T1000 (cell line): ENCODE measurements at regions not wholly inside any gene's neighbourhood (a gene's known extent, or its start where the extent isn't known, plus 50 kb on each side); places are given as distances from the start of the nearest gene placed in this dataset.

Experiments used
- DNase-seq: peaks from one replicate; lab custom pipeline; 2025; ENCODE audit warnings: mixed read lengths; lab: John Stamatoyannopoulos, UW

DNA sequence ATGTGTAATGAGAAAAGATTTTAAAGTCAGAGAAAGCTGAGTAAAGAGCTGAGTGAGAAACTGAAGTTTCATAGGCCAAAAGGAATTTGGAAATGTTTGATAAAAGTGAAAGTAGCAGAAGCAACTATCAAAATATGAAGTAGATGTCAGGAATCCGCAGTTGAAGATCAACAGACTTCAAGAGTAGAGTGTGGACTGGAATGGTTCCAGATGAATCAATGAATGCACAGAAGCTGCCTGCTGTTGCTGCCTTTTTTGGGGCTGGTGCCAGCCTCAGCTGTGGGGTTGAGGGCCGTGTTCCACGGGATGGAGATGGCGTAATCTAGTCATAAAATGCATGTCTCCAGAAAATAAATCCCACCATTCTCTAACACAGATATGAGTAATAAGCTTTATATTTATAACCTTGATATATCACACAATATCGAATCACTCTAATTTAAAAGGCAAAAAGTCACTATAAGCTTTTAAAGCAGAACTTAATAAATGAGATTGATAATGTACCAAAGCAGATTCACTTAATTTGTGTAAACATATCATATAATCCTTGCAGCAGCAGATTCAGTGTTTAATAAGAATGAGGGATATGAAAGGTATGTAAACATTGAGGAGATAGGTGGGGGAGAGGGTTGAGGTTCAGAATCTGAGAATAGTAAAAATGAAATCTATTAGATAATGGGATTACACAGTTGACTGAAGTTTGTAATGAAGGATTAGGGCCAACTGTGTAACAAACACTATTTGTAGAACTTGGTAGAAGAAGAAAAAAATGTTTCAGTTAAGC is 652.3 kb upstream of the FTMT start:
- DNase-seq: no peak

DNA sequence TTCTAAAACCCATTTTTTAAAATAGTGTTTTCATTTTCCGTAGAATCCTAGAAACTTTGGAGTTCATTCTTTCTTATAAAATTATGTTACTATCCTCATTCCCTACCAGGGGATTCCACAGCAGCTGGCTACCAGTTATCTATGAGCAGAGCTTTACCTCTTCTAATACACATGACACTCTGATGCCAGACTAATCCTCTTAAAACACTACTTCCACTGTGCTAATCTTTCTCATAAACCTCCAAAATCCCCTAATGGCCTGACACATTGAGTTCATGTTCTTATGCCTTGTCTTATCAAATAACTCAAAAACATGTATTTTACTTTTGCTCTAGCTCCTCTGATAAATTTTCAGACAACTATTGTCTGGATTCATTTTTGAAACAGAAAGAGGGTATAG is 633.6 kb upstream of the FTMT start:
- DNase-seq: no peak

GRCh38 chr5:121221483-121221882 is 630.2 kb upstream of the FTMT start:
- DNase-seq: no peak

DNA sequence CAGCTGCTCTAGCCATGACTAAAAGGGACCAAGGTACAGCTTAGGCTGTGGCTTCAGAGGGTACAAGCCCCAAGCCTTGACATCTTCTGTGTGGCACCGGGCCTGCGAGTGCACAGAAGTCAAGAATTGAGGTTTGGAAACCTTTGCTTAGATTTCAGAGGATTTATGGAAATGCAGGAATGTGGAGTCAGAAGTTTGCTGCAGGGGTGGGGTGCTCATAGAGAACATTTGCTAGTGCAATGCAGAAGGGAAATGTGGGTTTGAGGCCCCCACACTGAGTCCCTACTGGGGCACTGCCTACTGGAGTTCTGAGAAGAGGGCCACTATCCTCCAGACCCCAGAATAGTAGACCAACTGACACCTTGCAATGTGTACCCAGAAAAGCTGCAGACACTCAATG is 624.9 kb upstream of the FTMT start:
- DNase-seq: no peak

DNA sequence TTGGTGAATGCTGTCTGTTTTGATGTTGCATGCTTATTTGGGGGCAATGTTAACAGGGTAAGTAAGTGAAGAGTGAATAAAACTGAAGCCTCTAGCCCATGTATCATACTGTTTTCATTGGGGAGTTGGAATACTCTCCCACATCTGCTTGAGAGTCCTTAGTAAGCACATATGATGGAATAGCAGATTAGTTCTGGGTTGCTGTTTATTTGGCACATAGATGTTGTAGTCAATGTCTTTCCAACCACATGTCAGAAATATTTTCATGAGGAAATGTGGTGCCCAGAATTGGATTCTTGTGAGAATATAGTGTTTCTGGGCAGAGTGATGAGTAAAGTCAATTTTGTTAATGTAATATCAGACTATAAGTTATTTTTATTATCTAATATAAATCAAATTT is 611.7 kb upstream of the FTMT start:
- no peak for DNase-seq

- DNase-seq: no peak
Observed at GRCh38 chr5:121246971-121247370, 604.7 kb upstream of the FTMT start.

- DNase-seq: no peak
Observed at GRCh38 chr5:121251954-121252353, 599.7 kb upstream of the FTMT start.

DNA sequence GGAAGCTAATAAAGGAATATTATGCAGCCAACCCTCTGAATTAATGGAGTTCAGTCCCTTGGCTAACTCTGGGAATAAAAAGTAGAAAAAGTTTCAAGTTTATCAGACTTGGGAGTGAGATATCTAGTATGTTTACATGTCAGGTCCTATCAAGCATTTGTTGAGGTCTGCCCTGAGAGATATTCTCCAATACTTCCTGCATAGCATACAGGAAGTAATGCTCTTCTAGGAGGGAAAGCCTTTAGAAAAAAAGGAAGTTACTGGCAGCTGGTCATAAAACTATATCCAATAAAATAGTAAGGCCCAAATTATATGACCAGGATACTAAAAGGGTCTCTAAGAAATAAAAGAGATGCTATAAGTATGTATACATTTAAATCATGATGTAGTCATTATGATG is 594.1 kb upstream of the FTMT start:
- no peak for DNase-seq

DNA sequence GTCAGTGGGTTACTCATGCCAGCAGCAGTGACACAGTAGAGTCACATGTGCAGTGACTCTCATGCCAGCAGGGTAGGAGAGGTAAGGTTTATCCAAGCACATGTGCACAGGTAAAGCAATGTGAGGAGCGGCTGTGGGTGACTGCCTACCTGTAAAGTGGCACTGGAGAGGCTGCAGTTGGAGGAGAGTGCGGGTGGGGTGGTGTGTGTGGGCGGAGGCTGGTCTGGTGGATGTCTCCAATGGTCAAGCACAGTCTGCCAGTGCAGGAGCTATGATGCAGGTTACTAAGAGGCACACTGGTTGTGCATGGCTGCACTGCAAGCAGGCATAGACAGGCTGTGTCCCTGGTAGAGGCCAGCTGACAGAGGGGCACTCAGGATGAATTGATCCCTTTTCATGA is 588.2 kb upstream of the FTMT start:
- no peak for DNase-seq

DNA sequence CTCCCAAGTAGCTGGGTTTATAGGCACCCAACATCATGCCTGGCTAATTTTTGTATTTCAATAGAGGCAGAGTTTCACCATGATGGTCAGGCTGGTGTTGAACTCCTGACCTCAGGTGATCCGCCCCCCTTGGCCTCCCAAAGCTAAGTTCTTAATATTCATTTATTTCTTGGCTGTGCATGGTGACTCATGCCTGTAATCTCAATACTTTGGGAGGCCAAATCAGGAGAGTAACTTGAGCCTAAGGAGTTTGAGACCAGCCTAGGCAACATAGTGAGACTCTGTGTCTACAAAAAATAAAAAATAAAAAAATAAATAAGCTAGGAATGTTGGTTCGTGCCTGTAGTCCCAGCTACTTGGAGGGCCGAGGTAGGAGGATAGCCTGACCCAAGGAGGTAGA is 587.1 kb upstream of the FTMT start:
- DNase-seq: no peak

DNA sequence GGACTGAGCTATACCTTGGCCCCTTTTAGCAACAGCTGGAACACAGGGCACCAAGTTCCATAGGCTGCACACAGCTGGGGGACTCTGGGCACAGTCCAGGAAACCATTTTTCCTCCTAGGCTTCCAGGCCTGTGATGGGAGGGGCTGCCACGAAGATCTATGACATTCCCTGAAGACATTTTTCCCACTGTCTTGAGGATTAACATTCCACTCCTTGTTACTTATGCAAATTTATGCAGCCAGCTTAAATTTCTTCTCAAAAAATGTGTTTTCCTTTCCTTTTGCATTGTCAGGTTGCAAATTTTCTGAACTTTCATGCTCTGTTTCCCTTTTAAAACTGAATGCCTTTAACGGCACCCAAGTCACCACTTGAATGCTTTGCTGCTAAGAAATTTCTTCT is 580.1 kb upstream of the FTMT start:
- no peak for DNase-seq

DNA sequence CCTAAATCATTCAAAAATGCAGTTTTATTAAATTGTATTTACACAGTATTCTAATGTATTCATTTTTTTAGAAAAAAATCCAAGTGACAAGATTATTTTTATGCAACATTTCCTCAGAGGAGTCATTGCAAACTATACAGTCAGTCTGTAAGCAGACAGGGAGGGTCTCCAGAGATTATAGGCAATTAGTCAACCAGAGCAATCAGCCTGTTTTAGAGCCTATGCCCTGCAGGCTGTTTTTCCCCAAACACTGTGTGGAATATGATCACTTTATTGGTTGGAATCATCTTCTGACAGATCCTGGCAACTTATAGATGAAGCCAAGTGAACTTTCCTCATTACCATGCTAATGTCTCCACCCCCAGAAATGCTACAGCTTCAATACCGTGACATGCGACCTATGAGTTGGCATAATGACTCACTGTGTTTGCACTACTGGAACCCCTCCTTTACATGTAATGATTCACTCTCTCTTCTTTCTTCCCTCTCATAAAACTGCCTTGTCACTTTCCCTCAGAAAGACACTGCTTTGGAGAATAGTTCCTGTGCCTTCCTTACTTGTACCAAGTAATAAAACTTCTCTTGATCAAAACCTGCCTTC is 577.7 kb upstream of the FTMT start:
- DNase-seq: peak; percentile 70

GRCh38 chr5:121279801-121280200 is 571.9 kb upstream of the FTMT start:
- DNase-seq: no peak

DNA sequence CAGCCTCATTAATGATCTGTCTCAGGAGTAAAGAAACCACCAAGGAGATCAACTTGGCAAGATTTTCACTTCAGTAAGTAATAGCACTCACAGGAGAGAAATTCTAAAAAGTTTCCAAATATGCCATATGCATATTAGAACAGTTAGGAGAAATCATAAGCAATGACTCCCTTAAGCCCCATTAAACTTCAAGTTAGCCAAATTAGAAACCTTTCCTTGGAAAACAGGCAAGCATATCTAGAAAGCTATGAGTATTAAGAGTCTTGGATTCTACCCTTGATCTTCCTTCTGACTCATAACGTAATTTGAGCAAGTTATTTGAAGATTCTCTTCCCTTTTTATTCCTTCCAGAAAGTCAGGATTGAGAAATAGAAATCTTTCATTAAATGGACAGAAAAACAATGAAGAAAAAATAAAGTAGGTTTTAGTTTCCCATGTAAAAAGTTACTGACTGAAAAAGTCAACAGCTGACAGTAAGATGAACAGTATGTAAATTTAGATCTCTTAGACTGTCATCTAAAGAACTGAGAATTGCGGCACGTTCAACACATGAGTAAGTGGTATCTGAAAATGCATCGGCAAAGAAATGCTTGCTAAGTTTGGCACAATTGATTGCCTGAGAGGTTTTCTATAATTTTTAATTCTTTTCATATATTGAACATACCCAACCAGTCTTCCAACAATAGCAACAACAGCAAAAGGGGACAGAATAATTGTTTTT is 565.7 kb upstream of the FTMT start:
- DNase-seq: no peak

GRCh38 chr5:121288781-121289180 is 562.9 kb upstream of the FTMT start:
- DNase-seq: no peak

DNA sequence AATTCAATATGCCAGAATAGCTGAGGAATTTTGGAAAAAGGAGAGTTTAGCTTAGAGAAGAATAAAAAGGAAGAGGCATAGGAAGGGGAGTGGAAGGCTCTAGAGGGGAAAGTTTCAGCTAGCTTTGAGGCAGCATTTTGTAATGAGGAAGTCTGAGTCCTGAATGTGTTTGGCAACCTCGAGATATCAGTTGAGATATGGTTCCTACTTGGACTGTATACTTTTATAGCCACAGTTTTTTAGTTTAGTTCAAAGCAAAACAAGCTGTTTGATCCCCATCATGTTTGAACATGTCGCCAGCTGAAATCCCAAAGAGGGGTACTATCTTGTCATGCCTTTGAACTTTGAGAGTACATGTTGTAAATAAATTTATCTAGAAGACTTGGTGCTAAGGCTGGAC is 559.0 kb upstream of the FTMT start:
- DNase-seq: no peak

DNA sequence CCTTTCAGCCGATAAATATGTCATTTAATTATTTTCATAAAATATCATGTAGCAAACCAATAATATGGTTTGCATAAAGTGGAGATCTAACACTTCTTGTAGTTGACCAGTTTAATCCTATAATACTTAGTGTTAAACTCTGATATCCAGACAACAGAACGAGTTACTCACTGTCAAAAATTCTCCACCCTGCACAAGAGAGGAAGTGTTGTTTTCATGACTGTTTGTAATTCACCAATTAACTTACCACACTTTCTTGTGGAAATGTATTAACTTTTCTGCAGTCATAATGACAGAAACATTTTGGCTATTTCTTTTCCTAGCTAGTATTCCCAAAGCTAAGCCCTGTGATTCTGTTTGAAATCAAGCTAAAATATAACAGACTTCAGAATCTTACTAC is 555.3 kb upstream of the FTMT start:
- DNase-seq: no peak

DNA sequence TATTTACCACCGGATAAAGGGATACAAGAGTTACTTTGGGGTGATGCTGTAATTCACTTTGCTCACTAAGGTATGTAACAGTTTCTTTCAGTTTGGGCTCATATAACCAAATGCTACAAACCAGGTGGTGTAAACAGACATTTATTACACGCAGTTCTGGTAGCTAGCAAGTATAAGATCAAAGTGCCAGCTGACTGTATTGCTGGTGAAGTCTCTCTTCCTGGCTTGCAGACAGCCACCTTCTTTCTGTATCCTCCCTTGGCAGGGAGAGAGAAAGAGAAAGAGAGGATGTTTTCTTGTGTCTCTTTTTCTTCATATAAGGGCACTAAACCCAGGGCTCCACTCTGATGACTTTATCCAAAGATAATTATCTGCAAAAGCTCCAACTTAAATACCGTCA is 552.5 kb upstream of the FTMT start:
- DNase-seq: no peak

DNA sequence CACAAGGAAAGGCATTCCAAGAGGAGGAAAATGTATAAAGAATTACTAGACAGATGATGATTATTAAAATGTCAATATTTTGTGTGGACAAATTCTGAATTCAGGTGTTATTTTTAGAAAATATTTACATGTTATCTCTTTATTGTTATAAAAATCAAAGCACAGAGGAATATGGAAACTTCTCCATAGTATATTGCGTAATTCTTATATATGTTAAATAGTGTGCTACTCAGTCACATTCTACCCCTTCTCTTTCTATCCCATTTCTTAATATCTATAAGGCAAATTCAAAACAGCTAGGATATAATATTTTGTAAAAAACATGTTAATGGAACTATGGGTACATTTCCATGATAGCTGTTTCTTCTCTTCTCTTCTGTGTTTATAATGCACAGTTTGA is 546.8 kb upstream of the FTMT start:
- DNase-seq: no peak

GRCh38 chr5:121313886-121314285 is 537.8 kb upstream of the FTMT start:
- DNase-seq: no peak

- no peak for DNase-seq
Observed at GRCh38 chr5:121315786-121316185, 535.9 kb upstream of the FTMT start.

GRCh38 chr5:121319292-121319691 is 532.4 kb upstream of the FTMT start:
- DNase-seq: no peak

GRCh38 chr5:121325930-121326329 is 525.8 kb upstream of the FTMT start:
- DNase-seq: no peak
